GM19452 (cell line): ENCODE measurements at regions not wholly inside any gene's neighbourhood (a gene's known extent, or its start where the extent isn't known, plus 50 kb on each side); places are given as distances from the start of the nearest gene placed in this dataset.

ENCODE experiments used
- ATAC-seq: cut with Tn5 transposase; IDR thresholded peaks from one replicate; pipeline ENCODE4 v1.9.1; 2021; ENCODE audit not compliant: unreplicated experiment

DNA sequence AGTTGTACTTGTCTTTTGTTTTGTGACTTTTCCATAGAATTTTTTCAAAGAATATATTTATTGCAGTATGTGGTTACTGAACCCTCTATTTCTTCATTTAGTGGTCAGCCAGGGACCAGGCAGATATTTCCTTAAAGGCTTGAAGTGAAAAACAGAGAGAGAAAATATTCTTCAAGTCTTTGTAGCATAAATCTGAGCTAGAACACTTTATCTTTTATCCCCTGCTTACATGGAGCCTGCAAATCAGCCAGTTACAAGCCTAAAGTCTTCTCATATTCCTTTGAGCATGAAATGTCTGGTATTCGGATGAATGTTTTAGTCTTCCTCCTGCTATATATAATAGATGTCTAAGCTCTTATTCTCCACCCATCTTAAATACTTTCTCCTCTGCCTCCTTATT, 1557.5 kb upstream of the ACVR2A start:
- ATAC-seq: no peak

DNA sequence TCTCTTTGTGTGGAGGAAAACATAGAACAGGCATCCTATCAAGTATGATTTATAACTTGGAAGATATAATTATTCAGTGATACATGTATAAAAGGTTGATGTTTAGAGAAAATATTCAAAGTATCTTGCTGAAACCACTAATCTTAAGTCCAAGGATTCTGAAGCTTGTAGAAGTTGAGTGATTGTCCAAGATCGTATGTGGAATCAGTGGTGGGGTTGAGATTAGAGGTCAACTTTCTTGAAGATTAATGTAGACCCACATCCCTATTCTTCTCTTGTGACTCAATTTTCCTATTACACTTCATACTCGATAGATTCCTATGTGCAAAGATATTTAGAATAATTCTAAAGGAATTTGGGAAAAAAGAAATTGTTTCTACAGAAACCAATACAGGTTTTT, 1565.9 kb upstream of the ACVR2A start:
- no peak for ATAC-seq

DNA sequence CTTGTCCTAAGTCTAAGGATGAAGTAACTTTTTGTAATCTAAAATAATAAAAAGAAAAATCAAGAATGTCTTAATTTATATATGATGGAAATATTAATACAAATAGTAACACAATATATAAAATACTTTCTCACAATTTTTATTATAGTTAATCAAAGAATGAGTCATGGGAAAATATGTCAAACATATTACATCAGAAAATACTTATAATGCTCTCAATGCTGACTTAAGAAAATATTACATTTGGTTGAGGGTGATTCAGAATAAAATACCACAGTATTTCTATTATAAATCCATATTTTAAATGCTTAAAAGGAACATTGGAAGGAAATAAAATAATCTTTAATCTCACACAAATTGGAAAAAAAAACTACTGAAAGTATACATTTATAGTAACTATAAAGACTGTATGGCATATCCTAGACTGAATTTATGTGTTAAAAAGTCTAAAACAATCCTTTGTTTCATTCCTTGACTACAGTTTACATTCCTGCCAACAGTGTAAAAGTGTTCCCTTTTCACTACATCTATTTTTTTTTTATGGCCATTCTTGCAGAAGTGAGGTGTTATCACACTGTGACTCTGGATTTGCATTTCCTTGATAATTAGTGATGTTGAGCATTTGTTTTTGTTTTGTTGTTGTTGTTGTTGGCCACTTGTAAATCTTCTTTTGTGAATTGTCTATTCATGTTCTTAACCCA, 1573.5 kb upstream of the ACVR2A start:
- ATAC-seq: no peak

DNA sequence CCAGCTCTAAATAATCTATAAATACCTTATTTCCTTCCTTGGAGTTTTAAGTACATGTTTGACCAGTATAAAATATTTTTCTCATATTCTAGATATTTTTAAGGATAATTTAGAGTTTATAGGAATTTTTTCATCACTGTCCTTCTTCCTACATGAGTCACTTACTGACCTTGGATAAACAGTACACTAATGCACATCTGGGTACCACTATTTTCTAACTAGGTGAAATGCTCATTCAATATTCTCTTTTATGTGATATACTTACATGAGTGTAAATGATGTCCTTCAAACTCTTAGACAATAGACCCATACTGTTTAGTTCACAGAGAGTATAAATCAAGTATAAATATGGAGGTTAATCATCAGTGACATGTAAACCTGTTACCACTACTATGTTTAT, 1574.2 kb upstream of the ACVR2A start:
- no peak for ATAC-seq

DNA sequence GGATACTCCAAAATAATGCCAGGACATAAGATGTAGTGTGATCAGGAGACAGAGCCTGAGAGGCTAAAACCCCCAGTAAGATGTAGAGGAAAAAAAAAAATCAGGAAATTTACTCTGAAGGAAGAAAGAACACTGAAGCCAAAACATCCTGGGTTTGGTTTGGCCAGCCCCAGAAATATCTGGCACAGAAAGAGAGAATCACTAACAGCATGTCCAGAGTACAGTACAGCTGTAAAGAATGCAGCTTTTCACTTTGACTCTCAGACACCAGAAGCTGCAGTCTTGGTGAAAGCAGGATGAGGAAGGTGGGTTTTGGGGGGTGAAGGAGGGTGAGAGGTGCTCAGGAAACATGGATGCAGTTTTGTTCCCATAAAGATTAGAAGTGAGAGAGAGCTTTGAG, 1577.7 kb upstream of the ACVR2A start:
- no peak for ATAC-seq

DNA sequence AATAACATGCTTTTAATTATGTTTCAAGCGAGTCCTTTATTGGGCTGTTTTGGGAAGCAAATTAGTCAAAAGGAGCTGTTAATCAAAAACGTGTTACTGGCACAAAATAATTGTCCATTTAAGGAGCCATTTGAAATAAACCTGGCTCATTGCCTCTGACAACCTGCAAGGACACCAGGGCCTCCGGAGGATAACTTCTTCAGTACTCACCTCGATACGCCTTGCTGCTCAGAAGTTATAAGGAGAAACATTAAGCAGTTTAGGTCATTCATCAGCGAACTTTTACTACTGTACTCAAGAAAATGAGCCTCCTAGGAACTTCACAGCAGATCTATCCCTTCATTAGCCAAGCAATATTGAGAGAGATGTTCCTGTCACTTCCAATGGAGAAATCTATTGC, 1579.2 kb upstream of the ACVR2A start:
- ATAC-seq: no peak

DNA sequence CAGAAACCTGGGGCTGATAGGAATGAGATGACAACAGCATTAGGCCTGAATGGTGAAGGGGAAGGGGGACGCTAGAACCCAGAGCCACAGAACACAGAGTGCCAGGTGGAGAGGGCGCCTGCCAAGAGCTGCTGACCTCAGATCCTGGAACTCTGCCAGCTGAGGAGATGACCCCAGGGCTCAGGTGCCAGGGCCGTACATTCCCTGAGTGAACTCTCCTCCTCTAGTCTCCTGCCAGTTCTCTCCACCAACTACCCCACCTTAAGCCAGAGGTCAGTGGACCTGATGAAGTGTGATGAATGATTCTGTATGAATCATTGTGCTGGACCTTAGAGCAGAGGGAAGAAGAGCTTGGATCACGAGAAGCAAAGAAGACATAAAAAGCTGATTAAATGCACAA, 1582.2 kb upstream of the ACVR2A start:
- no peak for ATAC-seq

DNA sequence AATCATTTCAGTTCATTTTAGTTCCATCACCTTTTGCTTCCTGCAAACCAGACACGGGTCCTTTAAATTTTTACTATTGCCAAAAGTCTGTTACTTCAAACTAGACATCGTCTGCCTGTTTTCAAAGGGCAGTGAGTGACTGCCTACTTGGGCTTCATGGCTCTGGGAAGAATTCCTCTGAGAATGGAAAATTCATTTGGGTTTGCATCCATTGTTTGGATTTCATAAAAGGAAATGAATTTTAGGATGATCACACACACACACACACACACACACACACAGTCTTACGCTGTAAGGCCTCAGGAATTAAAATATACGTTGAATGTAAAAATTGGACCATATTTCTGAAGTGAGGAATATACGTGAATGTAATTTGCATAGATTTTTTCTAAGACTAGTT, 1584.3 kb upstream of the ACVR2A start:
- no peak for ATAC-seq

DNA sequence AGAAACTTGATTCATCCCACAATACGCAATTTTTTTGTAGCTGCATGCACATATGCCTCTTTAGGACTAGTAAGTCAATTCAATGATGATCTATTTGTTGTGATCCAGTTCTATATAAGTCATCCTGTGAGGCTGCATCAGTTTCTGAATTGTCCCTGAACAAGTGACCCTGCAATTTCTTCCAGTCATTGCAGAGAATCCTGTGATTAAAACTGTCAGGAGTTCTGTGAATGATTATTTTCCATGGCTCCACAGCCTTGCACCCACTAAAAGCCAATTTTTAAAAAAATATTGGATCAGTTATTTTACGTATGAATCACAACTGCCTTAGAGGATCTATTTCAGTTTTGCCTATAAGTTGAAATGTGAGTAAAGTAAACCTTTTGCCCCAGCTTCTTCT, 1585.0 kb upstream of the ACVR2A start:
- ATAC-seq: no peak

DNA sequence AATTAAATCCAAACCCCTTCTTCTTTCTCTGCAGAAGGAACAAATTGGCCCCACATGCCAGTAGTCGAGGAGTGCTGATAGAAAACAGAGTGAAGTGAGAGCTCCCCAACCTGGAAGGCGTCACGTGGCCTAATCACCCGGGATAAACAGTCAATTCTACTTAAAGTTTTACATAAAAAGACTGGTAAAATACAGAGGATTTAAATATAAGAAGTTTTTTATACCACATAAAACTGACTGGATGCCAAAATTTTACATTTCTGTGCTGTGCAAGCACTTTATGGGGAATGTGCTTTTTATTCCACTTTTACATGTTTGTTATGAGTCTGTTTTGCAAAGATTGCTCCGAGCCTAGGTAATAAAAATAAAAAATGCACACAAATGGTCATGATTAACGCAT, 1586.8 kb upstream of the ACVR2A start:
- no peak for ATAC-seq

DNA sequence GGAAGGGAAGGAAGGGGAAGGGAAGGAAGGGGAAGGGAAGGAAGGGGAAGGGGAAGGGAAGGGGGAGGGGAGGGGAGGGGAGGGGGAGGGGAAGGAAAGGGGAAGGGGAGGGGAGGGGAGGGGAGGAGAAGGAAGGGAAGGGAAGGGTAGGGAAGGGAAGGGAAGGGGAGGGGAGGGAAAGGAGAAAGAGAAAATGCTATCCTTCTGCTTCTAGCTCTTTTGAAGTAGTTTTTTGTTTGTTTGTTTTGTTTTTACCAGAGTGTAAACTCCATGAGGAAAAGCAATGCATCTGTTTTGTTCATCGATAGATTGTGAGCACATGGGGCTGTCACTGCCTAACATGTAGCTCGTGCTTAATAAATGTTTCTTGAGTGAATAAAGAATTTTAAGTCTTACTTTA, 1592.7 kb upstream of the ACVR2A start:
- no peak for ATAC-seq

DNA sequence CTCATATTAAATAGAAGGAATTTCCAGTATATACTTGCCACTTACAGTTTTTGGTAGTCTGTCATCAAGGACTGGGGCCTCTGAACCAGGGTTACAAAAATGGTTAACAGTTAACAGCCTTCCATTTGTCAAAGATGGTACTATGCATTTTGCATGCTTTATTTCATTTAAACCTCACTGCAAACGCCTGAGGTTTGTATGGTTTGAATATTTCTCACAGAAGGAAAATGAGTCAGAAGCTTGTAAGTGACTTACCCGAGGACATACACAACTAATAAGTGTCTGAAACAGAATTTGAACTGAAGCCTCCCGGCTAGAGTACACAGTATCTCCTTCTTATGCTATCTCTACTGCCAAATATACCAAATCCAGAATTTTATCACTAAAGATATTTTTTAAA, 1593.5 kb upstream of the ACVR2A start:
- no peak for ATAC-seq

DNA sequence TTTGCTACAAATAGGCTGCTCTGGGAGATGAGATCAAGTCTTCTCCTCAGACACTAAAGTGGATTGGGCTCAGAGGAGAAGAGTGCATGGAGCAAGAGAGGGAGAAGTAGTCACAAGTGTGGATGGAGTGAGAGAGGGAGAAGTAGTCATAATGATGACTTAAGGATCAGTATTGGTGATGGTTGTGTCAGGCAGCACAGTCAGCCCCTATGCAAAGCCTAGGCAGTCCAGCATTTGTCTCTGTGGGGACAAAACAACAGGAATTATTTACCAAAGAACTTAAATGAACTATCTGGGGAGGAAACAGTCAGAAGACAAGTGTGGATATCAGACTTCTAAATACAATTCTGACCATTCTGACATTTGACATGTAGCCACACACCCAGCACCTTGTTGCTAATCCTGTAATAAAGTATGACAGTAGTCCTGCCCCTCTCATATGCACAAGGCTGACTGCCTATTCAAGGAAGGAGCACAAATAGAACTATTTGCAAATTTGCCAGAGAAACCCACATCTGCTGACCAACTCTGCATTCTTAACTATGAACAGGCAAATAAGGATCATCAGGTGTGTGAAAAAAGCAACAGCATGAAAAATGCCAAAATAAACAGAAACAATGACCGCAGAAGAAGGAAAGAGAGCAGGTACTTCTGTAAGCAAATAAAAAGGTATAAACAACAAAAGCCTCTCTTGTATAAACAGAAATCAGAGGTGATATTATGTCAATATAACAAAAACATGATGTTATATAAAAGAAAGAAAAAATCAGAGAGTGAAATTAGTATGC, 1597.9 kb upstream of the ACVR2A start:
- peak; percentile 13 for ATAC-seq

DNA sequence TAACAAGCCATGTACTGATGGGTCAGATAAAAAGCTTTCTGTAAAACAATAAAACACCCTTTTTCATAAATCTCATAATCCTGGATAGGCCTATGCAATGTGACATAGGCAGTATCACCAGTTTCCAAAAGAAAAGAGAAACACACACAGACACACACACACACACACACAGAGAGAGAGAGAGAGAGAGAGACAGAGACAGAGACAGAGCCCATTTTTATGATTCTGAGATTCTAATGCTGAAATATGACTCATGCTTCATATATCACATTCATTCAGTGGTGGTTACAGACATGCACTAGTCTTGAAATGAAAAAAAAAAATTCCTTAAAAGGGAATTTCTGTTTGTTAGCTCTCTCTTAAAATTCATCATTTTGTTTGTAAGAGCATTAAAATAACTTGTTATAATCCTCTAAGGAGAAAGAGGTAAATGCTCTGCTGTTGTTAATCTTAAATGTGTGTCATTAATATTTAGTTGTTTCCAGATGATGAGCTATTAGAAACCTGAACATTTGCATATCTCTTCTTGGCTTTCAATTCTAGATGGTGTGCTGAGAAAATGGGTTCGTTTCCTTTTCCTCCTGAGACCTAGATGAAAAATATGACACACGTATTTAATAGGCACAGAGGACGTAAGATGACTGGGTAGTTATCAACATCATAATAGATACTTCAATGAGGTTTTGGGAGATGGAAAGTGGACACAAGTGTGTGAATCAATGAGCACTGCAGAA, 1598.7 kb upstream of the ACVR2A start:
- ATAC-seq: peak; percentile 48

DNA sequence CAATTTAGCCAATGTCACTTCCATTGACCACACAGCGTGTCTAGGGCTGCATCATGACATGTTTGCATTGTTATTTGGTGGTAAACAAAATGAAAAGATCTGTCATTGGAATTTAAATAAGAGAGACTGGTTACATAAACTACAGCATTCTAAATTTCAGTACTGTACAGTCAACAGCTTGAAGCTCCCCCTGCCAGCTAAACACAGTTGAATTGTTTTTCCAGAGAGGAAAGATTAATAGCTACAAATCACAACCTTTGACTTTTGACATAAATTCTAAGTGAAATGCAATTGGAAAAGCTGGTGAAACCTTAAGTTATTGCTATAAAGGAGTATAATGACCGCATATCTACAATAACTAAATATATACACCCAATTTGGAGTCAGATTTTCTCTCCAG, 1600.0 kb upstream of the ACVR2A start:
- ATAC-seq: no peak

DNA sequence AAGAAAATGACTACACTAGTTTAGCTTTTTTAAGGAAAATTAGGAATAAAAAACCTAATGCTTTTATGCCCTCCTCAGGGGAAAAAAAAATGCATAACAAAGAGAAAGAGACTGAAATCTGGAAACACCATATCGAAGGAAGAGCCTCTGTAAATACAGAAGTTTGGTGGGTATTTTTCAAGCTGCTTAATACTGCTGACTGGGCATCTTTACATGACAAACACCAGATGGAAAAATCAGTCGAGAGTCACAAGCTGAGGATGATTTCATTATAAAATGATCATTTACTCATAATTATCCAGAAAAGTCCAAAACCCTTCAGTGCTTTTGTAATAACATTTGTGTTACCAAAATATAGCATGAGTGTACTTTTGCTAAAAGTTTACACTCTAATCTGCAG, 1600.7 kb upstream of the ACVR2A start:
- no peak for ATAC-seq

DNA sequence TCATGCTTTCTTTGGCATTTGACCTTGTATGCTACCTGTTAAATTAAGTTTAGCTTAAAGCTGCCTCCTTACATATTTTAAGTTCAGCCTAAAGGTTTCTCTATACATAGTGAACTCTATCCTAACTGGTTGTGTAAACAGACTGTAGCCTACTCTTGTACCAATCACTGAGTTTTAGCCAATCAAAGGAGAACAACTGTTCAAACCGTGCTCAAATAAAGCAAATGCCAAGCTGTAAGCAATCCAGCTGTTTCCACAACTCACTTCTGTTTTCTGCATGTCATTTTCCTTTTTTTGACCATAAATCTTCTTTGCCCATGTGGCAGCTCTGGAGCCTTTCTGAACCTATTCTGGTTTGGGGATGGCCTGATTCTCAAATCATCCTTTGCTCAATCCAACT, 1603.8 kb upstream of the ACVR2A start:
- no peak for ATAC-seq

DNA sequence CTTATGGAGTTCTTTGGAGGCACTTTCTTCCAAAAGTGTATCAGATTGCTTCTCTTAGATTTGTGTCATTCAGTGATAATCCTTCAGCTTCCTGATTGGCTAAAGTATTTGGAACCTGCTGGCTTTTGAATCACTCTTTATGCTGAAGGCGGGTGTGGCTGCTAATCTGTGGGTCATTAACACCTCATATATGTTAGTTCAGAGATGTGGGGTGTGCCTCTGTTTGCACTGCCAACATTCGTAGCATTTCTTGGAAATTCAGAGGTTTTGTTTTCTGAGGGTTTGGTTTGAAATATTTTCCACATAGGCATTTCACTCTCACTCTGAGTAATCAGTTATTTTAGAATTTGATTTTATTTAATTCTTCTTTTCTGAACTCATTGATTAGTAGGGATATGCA, 1604.4 kb upstream of the ACVR2A start:
- no peak for ATAC-seq

DNA sequence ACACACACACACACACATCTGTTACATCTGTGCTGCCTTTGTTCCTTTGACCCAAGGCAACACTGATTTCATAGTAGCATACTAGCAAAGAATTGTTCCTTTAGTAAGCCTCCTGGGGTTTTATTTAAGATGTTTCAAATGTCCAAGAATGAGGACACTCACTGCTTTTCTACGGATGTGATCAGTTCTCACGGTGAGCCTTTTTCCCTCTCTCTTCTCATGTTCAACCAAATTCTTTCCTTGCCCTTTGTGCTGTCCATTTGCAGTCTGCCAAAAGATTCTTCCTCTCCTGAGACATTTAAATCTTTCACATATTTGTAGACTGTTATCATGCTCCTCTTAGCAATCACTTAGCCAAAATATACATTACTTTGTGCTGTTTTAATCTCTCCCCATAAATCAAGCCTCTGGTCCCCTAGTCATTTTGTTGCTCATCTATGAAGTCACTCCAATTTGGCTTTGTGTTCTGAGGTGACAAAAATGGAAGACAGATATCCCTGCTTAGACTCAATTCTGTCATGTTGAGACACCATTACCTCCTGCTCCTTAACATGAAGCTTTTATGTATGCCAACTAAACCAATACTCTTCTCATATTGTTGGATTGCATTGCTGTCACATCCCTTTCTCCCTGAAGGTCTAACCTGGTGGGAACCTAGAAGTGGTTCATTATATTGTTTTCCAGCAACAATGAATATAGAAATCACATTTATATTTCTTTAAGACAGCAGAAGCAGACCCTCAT, 1605.3 kb upstream of the ACVR2A start:
- no peak for ATAC-seq

DNA sequence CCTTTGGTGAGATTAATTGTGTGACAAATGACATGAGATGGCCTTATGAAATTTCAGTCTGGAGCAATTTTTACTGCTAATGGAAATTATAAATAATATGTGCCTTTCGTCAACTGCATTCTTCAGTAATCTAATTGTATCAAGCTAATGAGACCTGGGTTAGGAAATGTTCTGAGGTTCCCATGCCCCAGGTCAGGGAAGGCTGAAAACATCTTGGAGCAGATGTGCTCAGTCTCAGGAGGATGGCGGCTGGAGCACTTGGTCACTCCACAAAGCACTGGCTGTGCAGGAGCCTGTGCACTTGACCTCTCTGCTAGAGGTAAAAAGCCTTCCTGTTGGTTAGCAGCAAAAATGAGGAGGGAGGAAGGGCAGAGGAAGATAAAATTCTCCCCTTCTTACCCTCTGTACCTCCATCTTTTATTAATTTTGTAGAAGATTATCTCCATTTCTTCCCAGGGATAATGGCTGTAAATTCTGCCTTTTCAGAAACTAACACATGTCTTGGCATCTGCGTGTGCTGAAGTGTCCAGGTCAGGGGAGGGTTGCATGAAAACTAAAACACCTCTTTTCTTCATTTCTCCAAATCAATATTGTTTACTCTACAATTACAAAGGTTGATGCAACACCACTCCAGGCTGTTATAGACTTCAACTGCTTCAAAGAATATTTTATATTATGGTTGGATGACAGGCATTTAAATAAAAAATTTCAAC, 1606.4 kb upstream of the ACVR2A start:
- no peak for ATAC-seq

DNA sequence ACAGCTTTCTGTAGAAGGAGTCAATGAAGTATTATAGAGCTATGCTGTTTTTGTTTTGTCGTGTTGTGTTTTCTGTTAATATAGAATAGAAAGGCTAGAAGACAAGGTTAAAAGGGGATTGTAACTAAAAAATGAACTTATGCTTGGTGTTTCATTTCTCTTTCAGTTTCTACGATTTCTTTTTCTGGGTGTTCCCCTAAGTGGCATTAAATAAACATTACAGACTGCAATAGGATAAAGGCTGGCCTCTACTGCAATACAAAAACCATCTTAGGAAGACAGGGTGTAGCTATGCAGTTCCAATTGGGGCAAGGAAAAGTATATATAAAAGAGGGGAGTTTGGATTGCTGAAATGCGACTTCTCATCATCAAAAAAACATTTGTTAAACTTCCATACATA, 1609.7 kb upstream of the ACVR2A start:
- ATAC-seq: no peak
